ENCODE measurements at regions not wholly inside any gene's neighbourhood (a gene's known extent, or its start where the extent isn't known, plus 50 kb on each side); places are given as distances from the start of the nearest gene placed in this dataset.

GRCh38 chr13:42487221-42487620, 86.7 kb upstream of the TNFSF11 start:
- TF ChIP-seq CTCF (conservative IDR thresholded peaks at IDR 0.05; ENCODE audit: low read depth, low read length), result no peak
- TF ChIP-seq EZH2 (IDR thresholded peaks at IDR 0.05; ENCODE audit: low read length, unreplicated experiment), result no peak
